HG03432 (cell line): ENCODE measurements at regions not wholly inside any gene's neighbourhood (a gene's known extent, or its start where the extent isn't known, plus 50 kb on each side); places are given as distances from the start of the nearest gene placed in this dataset.

Experiments used
- ATAC-seq: cut with Tn5 transposase; IDR thresholded peaks from one replicate; pipeline ENCODE4 v1.9.1; 2021; ENCODE audit warnings: mild to moderate bottlenecking, moderate library complexity; ENCODE audit not compliant: unreplicated experiment

DNA sequence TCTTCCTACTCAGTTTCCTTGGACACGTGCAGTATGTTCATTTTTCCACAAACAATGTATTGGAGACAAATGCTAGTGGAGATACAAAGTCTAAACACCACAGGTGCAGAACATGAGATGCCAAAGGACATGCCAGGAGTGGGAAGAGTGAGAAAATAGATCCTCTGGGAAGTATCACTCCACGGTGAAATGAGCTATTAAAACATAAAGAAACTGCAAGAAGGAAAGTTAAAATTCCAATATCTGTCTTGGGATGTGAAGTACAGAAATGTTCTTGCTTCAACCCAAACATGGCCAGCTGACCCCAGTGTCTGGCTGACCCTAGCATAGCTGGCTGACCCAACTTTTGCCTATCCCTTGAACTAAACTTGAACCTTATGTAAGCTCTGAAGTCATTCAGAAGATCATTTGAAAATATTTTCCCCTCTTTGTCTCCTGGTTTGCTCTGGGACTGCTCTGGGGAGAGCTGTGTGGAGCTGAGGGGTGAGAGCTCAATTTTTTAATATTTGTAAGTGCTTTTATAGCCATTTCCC, 59.5 kb downstream of the FZD1 start:
- ATAC-seq, result no peak

DNA sequence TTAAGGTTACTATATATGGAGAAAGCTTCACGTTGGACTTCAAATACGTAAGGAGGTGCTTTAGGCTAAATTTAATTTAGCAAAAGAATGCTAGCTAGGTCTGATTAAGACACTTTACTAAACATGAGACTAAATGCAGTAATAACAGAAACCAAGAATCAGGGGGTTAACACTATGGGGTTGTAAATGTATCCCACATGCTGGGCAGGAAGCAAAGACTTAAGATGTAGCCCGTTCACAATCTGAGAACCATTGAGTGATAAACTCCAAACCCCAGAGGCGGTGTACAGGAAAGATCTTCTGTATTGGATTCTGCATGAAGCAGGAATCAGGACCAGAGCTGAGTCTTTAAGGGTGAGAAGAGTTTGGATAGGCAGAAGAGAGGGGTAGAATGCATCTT, 60.4 kb downstream of the FZD1 start:
- no peak for ATAC-seq

- ATAC-seq, result no peak
Observed at GRCh38 chr7:91325726-91326125, 61.5 kb downstream of the FZD1 start.

DNA sequence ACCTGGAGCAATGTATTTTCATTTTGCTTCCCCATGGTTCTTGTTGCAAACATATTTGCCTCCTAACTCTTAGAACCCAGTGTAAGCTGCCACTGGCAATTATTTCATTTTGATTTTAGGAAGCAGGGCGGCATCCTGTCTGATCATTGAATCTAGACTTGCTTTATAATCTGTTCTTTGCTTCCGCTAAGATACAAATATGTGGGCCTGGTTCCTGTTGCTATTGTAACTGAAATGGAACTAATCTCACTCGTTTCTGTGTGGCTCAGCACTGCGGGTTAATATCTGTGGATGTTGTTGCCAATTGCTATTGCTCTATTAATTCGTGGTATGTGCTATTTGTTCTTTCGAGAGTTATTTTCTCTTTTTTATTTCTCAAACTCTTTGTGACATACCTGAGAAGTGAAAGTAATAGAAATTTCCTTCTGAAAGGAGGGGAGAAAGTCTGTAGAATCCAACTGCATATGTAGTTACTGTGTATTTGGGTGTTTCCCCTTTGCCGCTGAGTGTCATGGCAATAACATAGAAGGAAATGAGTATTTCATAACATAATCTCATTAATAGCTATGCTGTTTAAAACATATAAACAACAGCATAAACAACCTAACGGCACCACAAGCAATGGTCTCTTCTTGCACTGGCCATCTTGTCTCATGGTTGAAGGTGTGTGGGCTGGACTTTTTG, 62.4 kb downstream of the FZD1 start:
- no peak for ATAC-seq

GRCh38 chr7:91327346-91327745, 63.1 kb downstream of the FZD1 start:
- ATAC-seq, result no peak

DNA sequence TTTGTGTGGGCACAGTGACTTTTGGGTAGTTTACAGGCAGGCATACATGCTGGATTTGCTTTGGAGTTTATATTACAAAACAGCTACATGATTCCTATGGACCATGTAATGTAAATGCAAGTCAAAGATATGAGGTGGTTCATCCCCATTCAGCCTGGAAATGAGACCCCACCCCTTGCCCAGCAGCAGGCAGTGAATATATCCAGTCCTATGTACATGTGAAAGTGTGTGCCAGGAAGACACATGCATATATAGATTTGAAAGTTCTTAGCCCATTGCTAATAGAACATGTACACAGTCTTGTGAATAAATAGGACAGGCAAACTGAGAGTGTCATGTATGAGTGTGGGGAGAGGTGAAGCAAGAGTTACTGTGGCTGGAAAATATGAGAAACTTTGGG, 65.3 kb downstream of the FZD1 start:
- ATAC-seq, result no peak

DNA sequence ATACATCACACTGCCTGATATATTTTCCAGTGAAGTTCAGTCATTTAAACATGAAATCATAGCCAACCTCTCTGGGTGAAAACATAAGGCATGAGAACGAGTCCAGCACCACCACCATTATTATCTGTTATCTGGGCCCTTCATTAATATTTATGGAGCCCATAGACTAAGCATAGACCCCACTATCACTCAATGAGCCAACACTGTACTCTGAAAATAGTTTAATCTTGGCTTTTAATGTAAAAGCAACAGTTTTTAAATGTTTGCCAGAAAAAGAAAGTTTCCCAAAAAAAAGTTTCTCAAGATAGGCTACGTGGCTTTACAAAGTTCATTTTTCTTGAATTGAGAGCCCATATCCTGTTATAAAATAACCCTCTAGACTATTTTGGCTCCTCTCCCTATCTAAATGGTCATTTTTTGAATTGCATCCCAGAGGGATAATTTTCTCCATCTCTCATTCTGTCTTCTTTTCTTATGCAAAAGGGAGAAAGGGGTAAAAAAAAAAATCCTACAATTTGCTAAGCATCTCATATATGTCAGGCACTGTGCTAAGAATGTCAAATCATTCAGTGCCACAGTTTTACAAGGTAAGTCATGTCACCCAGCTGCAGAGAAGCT, 66.1 kb downstream of the FZD1 start:
- no peak for ATAC-seq

DNA sequence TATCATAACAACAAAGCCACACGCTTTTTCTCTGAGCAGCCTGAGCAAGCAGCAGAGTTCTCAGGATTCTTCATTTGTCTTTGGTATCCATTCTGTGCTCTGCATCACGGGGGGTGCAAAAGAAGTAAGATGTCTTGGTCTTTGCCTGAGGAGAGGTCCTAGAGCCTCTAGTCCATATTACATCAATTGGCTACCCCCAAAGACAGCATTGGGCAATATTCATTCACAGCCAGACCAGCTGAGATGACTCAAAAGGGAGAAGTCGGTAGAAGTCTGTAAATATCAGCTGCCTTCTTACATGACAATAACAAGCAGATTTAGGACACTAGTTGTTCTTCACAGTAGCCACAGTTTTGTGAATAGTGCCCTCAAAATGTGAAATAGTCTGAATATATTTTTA, 66.6 kb downstream of the FZD1 start:
- no peak for ATAC-seq

GRCh38 chr7:91336106-91336505, 71.9 kb downstream of the FZD1 start:
- ATAC-seq, result no peak

GRCh38 chr7:91338226-91339020, 74.2 kb downstream of the FZD1 start:
- ATAC-seq, result no peak

DNA sequence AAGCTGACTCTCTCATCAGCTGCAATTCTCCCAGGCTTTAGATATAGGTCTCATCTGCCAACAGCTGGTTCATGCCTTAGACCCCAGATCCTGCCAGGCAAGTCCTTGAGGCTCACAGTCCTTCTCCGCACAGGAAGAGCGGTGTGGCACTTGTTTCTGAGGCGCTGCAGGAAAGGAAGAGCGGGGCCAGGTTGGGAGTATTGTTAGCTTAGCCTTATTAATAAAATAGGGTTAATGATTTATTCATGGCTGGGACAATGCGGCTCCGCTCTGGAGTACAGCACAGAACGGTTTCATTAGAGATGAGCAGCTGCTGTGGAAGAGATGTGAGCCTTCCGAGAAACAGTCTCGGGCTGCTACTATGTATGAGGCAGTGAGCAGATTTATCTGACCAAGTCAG, 78.1 kb downstream of the FZD1 start:
- ATAC-seq, result no peak

DNA sequence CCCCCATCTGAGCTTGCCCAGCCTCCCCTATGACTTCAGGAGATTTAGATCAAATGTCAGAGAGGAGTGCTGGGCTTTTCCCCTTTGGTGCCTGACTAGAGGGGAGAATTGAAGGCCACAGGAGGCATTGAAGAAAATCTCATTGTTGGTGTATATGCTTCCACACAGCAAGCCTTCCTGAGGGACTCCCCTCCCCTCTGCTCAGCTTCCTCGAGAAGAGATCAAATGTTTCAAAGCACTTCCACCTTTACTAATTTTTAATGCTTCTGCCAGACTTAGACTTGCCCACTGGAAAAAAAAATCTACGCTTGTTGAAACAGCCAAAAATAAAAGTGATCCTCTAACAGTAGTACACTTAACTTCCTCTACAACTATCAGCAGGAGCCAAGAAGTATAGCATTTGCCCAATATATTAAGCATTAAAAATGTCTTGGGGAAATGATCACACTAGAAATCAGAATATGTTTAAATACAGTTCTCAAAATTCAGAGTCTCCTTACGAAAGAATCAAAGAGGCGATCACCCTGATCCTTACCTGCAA, 79.3 kb downstream of the FZD1 start:
- ATAC-seq, result no peak

- ATAC-seq, result no peak
Observed at GRCh38 chr7:91343996-91344629, 79.9 kb downstream of the FZD1 start.

DNA sequence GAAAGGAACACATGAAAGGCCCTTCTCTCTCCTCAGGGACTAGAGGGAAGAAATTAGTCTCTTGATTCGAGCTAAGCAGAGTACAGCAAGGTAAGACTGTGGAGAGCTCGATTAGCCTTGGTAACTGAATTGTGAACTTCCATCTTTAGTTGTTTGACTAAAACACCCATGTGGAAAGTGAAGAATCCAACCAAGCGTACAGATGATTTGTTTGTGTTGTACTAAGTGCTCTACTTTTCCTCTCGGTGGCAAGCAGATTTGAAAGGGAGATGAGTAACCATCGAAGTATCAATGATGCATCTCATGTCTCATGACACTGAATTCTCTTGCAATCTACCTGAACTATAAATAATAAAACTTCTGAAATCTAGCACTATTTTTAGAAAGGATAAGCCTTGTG, 80.7 kb downstream of the FZD1 start:
- ATAC-seq, result peak; percentile 73

DNA sequence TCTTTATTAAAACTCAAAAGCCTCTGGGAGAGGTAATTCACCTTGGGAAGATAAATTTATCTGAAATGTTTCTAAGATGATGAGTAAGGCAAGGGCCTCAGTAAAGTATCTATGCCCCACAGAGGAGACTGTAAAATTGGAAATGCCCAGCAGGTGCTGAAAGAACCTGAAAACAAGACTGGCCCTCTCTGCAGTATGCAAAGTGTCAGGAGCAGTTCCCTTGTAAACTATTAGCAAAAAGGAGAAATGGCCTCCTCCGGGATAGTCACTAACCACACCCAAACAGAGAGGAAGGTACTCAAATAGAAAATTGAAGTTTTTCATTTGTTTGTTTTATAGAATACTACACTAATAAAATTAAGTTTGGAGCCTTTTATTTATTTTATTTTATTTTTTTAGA, 81.2 kb downstream of the FZD1 start:
- peak; percentile 71 for ATAC-seq

GRCh38 chr7:91346426-91346825, 82.2 kb downstream of the FZD1 start:
- no peak for ATAC-seq

DNA sequence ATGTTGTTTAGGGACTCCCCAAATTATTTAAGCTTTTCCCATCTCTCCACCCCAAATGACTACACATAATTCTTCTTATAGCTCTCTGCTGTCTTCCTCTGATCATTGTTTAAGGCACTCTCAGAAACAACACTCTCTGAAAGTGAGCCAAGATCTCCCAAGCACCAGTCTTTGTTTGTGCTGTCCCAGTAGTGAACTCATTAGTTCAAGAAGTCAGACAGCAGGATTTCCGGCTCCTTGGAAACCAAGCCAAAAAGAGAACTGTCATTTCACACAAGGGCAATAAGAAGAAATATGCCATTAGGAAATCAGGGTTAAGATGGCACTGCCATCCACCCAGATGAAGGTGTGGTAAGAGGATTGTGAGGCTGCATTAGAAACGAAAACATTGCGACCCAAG, 83.1 kb downstream of the FZD1 start:
- ATAC-seq, result no peak

GRCh38 chr7:91348711-91349110, 84.5 kb downstream of the FZD1 start:
- no peak for ATAC-seq

GRCh38 chr7:91351374-91351773, 87.1 kb downstream of the FZD1 start:
- ATAC-seq, result no peak

- no peak for ATAC-seq
Observed at GRCh38 chr7:91352091-91352490, 87.9 kb downstream of the FZD1 start.

DNA sequence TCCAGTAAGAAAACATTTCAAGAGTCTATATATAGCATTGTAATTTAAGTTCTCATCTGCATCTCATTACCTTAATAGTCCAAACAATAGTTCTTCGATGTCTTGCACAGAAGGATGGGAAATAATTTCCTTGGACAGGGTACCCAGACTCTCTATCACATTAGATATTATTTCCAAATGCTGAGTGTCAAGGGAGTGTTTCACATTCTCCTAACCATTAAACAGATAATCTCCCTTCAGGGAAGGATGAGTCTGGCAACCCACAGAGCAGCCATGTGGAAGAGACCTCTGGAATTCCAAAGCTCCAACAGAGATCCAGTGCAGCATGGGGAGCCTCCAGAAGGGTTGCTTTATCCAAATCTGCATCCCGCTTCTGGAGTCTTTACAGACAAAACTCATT, 89.6 kb downstream of the FZD1 start:
- no peak for ATAC-seq
